A673 (cell line): ENCODE measurements at regions not wholly inside any gene's neighbourhood (a gene's known extent, or its start where the extent isn't known, plus 50 kb on each side); places are given as distances from the start of the nearest gene placed in this dataset.

ENCODE experiments used
- BruUV-seq: library from RNA; stranded (reverse); fragments of 400-500 nt; replicated peaks from 2 replicates; lab custom pipeline; 2021; lab: Mats Ljungman, UMichigan
- CTCF ChIA-PET: fragments of 300-600 bp; sonication (Branson Sonifier 250); formaldehyde crosslinking; loops from one replicate; lab custom pipeline; 2022; ENCODE audit warnings: antibody characterized with exemption; lab: Charles Lee
- POLR2A ChIA-PET: fragments of 300-600 bp; sonication (Branson Sonifier 250); formaldehyde crosslinking; loops from one replicate; lab custom pipeline; 2022; ENCODE audit warnings: antibody characterized with exemption; ENCODE audit not compliant: low non-redundant PET; lab: Charles Lee
- DNase-seq: peaks from one replicate; pipeline ENCODE4 v3.0.0-alpha.2; 2015; ENCODE audit warnings: low spot score
- H3K27ac ChIP-seq: fragments of 200-600 bp; sonication (generic); 2 replicates; pipeline ENCODE4 v1.5.1; 2016; ENCODE audit warnings: mixed run types, low read depth, mild to moderate bottlenecking, mixed read lengths, antibody characterized with exemption, low read length; ENCODE audit not compliant: poor library complexity, severe bottlenecking
- H3K27me3 ChIP-seq: fragments of 200-600 bp; sonication (generic); replicated peaks from 2 replicates; pipeline ENCODE4 v1.6.1; 2017; ENCODE audit warnings: mixed run types, low read depth, mild to moderate bottlenecking, mixed read lengths, antibody characterized with exemption, low read length; ENCODE audit not compliant: insufficient read depth, poor library complexity
- H3K36me3 ChIP-seq: fragments of 200-600 bp; sonication (generic); 2 replicates; pipeline ENCODE4 v1.6.1; 2016; ENCODE audit warnings: mixed run types, mild to moderate bottlenecking, mixed read lengths, antibody characterized with exemption, low read length; ENCODE audit not compliant: insufficient read depth, poor library complexity, severe bottlenecking
- H3K4me1 ChIP-seq: fragments of 200-600 bp; sonication (generic); 2 replicates; pipeline ENCODE4 v1.6.1; 2017; ENCODE audit warnings: mixed run types, mild to moderate bottlenecking, mixed read lengths, antibody characterized with exemption, low read length; ENCODE audit not compliant: insufficient read depth, poor library complexity, severe bottlenecking
- H3K4me3 ChIP-seq: fragments of 200-600 bp; sonication (generic); 2 replicates; pipeline ENCODE4 v1.5.1; 2016; ENCODE audit warnings: low read depth, mixed run types, mild to moderate bottlenecking, mixed read lengths, low read length; ENCODE audit not compliant: poor library complexity, severe bottlenecking
- H3K9me3 ChIP-seq: fragments of 200-600 bp; sonication (generic); 2 replicates; pipeline ENCODE4 v1.6.1; 2016; ENCODE audit warnings: mixed run types, low read depth, mild to moderate bottlenecking, mixed read lengths, antibody characterized with exemption, low read length; ENCODE audit not compliant: poor library complexity, severe bottlenecking
- EZH2 ChIP-seq: fragments of 200-600 bp; sonication (generic); IDR thresholded peaks from 2 replicates; pipeline ENCODE4 v1.6.1; 2017; ENCODE audit warnings: borderline replicate concordance, low read depth, mild to moderate bottlenecking, mixed read lengths, antibody characterized with exemption, low read length; ENCODE audit not compliant: poor library complexity, severe bottlenecking
- intact Hi-C: fragments of 100-400 bp; cut with micrococcal nuclease; formaldehyde crosslinking; loops from one replicate; pipeline ENCODE4 v1.10.0; 2022; ENCODE audit not compliant: unreplicated experiment
- TF ChIP-seq, protein P1 (sequence below): fragments of 300-800, 200-600 bp; sonication (generic); conservative IDR thresholded peaks from 2 replicates; pipeline ENCODE4 v1.5.1; 2017; ENCODE audit warnings: low read depth, mild to moderate bottlenecking, antibody characterized with exemption, low read length, moderate library complexity, mixed read lengths

DNA sequence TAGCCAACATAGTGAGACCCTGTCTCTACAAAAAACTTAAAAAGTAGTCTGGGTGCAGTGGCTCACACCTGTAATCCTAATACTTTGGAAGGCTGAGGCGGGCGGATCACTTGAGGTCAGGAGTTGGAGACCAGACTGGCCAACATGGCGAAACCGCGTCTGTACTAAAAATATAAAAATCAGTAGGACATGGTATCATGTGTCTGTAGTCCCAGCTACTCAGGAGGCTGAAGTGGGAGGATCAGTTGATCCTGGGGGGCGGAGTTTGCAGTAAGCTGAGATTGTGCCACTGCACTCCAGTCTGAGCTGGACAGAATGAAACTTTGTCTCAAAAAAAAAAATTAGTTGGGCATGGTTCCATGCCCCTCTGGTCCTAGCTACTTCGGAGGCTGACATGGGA lies 57.9 kb upstream of the MIER3 start:
- CTCF ChIA-PET = no interaction called here

DNA sequence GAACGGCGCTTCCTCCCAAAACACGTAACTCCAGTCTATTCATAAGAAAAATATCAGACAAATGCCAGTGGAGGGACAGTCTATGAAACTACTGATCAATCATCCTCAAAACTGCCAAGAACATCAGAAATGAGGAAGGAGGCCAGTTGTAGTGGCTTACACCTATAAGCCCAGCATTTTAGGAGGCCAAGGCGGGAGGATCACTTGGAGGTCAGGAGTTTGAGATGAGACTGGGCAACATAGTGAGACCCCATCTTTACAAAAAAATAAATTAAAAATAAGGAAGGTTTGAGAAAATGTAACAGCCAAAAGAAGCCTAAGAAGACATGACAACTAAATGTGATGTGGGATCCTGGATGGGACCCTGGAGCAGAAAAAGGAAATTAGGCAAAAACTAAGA lies 58.9 kb upstream of the MIER3 start:
- Histone ChIP-seq H3K27me3 (no peaks in the 10 kb centered on the region), H3K4me3 (no peak overlapping the region), H3K4me1 (no peaks in the 10 kb centered on the region), H3K9me3 (no peaks in the 10 kb centered on the region), H3K36me3 (no peaks in the 10 kb centered on the region), H3K27ac (no peak overlapping the region)
- POLR2A ChIA-PET = no interaction called here
- intact Hi-C loops = no loop called here
- CTCF ChIA-PET = no interaction called here
- DNase-seq = no peak
- BruUV-seq = no TSS peak
- TF ChIP-seq, protein P1, sequence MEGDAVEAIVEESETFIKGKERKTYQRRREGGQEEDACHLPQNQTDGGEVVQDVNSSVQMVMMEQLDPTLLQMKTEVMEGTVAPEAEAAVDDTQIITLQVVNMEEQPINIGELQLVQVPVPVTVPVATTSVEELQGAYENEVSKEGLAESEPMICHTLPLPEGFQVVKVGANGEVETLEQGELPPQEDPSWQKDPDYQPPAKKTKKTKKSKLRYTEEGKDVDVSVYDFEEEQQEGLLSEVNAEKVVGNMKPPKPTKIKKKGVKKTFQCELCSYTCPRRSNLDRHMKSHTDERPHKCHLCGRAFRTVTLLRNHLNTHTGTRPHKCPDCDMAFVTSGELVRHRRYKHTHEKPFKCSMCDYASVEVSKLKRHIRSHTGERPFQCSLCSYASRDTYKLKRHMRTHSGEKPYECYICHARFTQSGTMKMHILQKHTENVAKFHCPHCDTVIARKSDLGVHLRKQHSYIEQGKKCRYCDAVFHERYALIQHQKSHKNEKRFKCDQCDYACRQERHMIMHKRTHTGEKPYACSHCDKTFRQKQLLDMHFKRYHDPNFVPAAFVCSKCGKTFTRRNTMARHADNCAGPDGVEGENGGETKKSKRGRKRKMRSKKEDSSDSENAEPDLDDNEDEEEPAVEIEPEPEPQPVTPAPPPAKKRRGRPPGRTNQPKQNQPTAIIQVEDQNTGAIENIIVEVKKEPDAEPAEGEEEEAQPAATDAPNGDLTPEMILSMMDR = no peak
- TF ChIP-seq EZH2 = no peak

More for the DNA sequence above, 57.9 kb upstream of the MIER3 start:
- TF ChIP-seq EZH2 = no peak
- TF ChIP-seq, protein P1 = no peak
- no peaks in the 10 kb centered on the region for H3K27me3 ChIP-seq
- H3K4me3 ChIP-seq = no peak overlapping the region
- no peaks in the 10 kb centered on the region for H3K4me1 ChIP-seq
- no peaks in the 10 kb centered on the region for H3K9me3 ChIP-seq
- no peak for DNase-seq
- intact Hi-C loops = no loop called here
- no peaks in the 10 kb centered on the region for H3K36me3 ChIP-seq
- POLR2A ChIA-PET = no interaction called here
- BruUV-seq = no TSS peak
- H3K27ac ChIP-seq = no peak overlapping the region

DNA sequence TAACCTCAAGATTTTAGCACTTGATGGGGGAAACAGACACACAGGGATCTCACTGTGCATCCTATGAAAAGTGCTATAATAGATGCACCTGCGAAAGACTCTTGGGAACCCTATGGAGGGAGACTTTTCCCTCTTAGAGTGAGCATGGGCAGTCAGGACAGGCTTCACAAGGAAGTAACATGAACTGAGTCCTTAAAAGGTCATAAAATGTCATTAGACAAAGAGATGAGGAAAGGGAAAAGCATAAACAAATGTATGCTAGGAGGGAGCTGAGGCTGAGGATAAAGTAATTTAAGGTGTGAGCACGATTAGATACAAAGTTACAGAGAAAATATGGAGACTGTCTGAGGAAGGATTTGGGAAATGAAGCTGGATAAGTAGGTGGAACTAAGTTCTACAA lies 60.6 kb upstream of the MIER3 start:
- H3K36me3 ChIP-seq = no peaks in the 10 kb centered on the region
- no peak overlapping the region for H3K4me3 ChIP-seq
- intact Hi-C loops = no loop called here
- ChIA-PET POLR2A (no interaction called here), CTCF (no interaction called here)
- no peak overlapping the region for H3K27ac ChIP-seq
- no peaks in the 10 kb centered on the region for H3K9me3 ChIP-seq
- no peak for DNase-seq
- no TSS peak for BruUV-seq
- TF ChIP-seq, protein P1 = no peak
- TF ChIP-seq EZH2 = no peak
- H3K4me1 ChIP-seq = no peaks in the 10 kb centered on the region
- H3K27me3 ChIP-seq = no peaks in the 10 kb centered on the region

DNA sequence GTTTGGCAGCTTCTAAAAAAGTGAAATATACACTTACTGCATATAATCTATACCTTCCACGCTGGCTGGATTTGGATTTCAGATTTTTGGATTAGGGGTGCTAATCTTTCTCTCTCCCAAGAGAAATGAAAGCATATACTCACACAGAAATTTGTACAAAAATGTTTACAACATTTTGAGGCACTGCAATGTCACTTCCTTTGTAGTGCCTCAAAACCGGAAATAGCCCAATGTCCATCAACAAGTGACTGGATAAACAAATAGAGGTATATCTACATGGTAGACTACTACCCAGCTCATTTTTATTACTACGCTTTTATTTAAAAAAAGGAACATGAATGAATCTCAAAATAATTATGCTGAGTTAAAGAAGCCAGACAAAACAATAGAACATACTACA lies 74.0 kb upstream of the MIER3 start:
- no peak for DNase-seq
- Histone ChIP-seq H3K27me3 (no peaks in the 10 kb centered on the region), H3K36me3 (no peaks in the 10 kb centered on the region), H3K4me3 (no peak overlapping the region), H3K9me3 (no peaks in the 10 kb centered on the region), H3K4me1 (peaks cover 9% of the 10 kb centered on the region), H3K27ac (no peak overlapping the region)
- ChIA-PET CTCF (no interaction called here), POLR2A (no interaction called here)
- intact Hi-C loops = no loop called here
- TF ChIP-seq, protein P1 = no peak
- BruUV-seq = no TSS peak
